CD4-positive, alpha-beta T cell (primary cell): ENCODE measurements at regions not wholly inside any gene's neighbourhood (a gene's known extent, or its start where the extent isn't known, plus 50 kb on each side); places are given as distances from the start of the nearest gene placed in this dataset.

Experiments
- ATAC-seq: fragments of 200-7000 bp; cut with Tn5 transposase; one replicate; pipeline ENCODE4 v1.10.0; 2022; ENCODE audit warnings: mild to moderate bottlenecking; ENCODE audit not compliant: poor library complexity
- CTCF ChIA-PET: fragments of 350-600 bp; sonication (Branson Sonifier 250); formaldehyde crosslinking; loops from one replicate; lab custom pipeline; 2021; ENCODE audit warnings: antibody characterized with exemption, inconsistent platforms; lab: Charles Lee
- POLR2A ChIA-PET: fragments of 350-600 bp; sonication (Branson Sonifier 250); formaldehyde crosslinking; loops from one replicate; lab custom pipeline; 2021; ENCODE audit warnings: antibody characterized with exemption, inconsistent platforms; lab: Charles Lee
- DNase-seq, 14 experiments: peaks; one replicate each; pipeline ENCODE4 v3.0.0-alpha.2; 2013 to 2020; ENCODE audit warnings: mixed read lengths in 2 of 14
- H3K27ac ChIP-seq, 2 donors: one replicate each; pipeline versions ENCODE4 v1.5.1 to v1.7.0; 2013; ENCODE audit warnings: low read length in 2 of 2, low read depth in 1 of 2, mild to moderate bottlenecking in 1 of 2
- H3K27me3 ChIP-seq, 2 experiments: 1 replicate in 1 of 2; 2 replicates in 1 of 2; pipeline versions ENCODE4 v1.6.1 to v1.7.0; 2013; ENCODE audit warnings: low read length in 2 of 2, control low read depth in 1 of 2, mild to moderate bottlenecking in 1 of 2, moderate library complexity in 1 of 2; ENCODE audit not compliant: insufficient read depth in 2 of 2, control insufficient read depth in 1 of 2
- H3K36me3 ChIP-seq: one replicate; pipeline ENCODE4 v1.6.1; 2013; ENCODE audit warnings: low read length, control low read depth; ENCODE audit not compliant: insufficient read depth
- H3K4me1 ChIP-seq: one replicate; pipeline ENCODE4 v1.6.1; 2013; ENCODE audit warnings: low read length, control low read depth; ENCODE audit not compliant: insufficient read depth
- H3K4me3 ChIP-seq: one replicate; pipeline ENCODE4 v1.5.1; 2013; ENCODE audit warnings: mild to moderate bottlenecking, low read length, moderate library complexity
- H3K9me3 ChIP-seq, 2 experiments: 1 replicate in 1 of 2; 2 replicates in 1 of 2; pipeline versions ENCODE4 v1.6.1 to v1.7.0; 2013; ENCODE audit warnings: low read length in 2 of 2, mild to moderate bottlenecking in 2 of 2, control low read depth in 1 of 2, moderate library complexity in 1 of 2; ENCODE audit not compliant: control insufficient read depth in 1 of 2, insufficient read depth in 1 of 2
- H3K27ac Mint-ChIP-seq: one replicate; pipeline ENCODE4 v1.8.0; 2020; ENCODE audit warnings: mixed read lengths
- H3K27me3 Mint-ChIP-seq: one replicate; pipeline ENCODE4 v1.8.0; 2021; ENCODE audit warnings: mixed read lengths
- H3K36me3 Mint-ChIP-seq: one replicate; pipeline ENCODE4 v1.8.0; 2021; ENCODE audit warnings: low read depth, mixed read lengths
- H3K4me1 Mint-ChIP-seq: one replicate; pipeline ENCODE4 v1.8.0; 2021; ENCODE audit warnings: low read depth, mixed read lengths
- H3K4me3 Mint-ChIP-seq: one replicate; pipeline ENCODE4 v1.8.0; 2020; ENCODE audit warnings: mild to moderate bottlenecking, mixed read lengths
- H3K9me3 Mint-ChIP-seq: one replicate; pipeline ENCODE4 v1.8.0; 2020; ENCODE audit warnings: mixed read lengths
- intact Hi-C, 2 experiments: fragments of 100-400 bp; cut with DNase I in 1 of 2; cut with micrococcal nuclease in 1 of 2; formaldehyde crosslinking; loops; one replicate each; pipeline versions ENCODE4 v1.15.1 to v1.9.0; 2023 to 2025; cut with DNase I, micrococcal nuclease
- TF ChIP-seq, protein P1 (sequence below): fragments of 200-600 bp; IDR thresholded peaks from one replicate; pipeline ENCODE4 v1.8.0; 2022; ENCODE audit warnings: antibody characterized with exemption, mild to moderate bottlenecking

DNA sequence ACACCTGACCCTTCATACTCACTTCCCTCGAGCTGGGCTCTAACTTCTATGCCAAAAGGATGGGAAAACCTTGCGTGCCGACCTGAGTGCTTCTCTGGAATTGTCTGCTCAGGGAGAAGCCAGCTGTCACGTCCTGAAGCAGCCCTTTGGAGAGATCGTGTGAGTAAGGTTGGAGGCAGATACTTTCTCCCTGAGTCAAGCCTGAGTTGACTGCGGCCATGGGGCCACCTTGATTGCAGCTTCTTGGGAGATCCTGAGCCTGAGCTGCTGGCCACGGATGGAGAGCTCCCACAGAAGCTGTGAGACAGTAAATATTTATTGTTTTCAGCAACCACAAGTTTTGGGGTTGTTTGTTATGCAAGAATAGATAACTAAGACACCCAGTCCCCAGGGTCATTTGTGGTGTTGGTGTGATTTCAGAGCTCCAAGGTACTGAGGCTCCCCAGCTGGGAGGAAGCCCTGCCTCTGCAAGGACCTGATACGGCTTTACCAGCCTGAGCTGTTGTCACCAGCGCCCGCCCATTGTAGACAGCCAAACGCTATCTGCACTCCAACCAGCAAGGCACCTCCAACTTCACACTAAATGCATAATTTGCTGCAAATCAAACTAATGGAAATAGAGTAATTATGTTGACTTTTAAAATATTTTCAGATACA lies 531.6 kb downstream of the PTPRU start:
- Mint-ChIP-seq H3K27me3 (peaks cover 46% of the 10 kb centered on the region), H3K9me3 (no peaks in the 10 kb centered on the region), H3K36me3 (no peaks in the 10 kb centered on the region), H3K27ac (no peak overlapping the region), H3K4me3 (no peak overlapping the region), H3K4me1 (no peaks in the 10 kb centered on the region)
- DNase-seq (peak in 1 of 14 experiments; percentile 2), ATAC-seq (no peak)
- H3K4me1 ChIP-seq, result no peaks in the 10 kb centered on the region
- TF ChIP-seq, protein P1, sequence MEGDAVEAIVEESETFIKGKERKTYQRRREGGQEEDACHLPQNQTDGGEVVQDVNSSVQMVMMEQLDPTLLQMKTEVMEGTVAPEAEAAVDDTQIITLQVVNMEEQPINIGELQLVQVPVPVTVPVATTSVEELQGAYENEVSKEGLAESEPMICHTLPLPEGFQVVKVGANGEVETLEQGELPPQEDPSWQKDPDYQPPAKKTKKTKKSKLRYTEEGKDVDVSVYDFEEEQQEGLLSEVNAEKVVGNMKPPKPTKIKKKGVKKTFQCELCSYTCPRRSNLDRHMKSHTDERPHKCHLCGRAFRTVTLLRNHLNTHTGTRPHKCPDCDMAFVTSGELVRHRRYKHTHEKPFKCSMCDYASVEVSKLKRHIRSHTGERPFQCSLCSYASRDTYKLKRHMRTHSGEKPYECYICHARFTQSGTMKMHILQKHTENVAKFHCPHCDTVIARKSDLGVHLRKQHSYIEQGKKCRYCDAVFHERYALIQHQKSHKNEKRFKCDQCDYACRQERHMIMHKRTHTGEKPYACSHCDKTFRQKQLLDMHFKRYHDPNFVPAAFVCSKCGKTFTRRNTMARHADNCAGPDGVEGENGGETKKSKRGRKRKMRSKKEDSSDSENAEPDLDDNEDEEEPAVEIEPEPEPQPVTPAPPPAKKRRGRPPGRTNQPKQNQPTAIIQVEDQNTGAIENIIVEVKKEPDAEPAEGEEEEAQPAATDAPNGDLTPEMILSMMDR, result no peak
- CTCF ChIA-PET, result no interaction called here
- no peaks in the 10 kb centered on the region for H3K36me3 ChIP-seq
- POLR2A ChIA-PET, result no interaction called here
- H3K9me3 ChIP-seq, result peaks cover 0 to 7% of the 10 kb centered on the region in 2 experiments
- no peak overlapping the region for H3K4me3 ChIP-seq
- peaks cover 0 to 11% of the 10 kb centered on the region in 2 experiments for H3K27me3 ChIP-seq
- H3K27ac ChIP-seq, result no peak overlapping the region
- intact Hi-C loops, result no loop called here

DNA sequence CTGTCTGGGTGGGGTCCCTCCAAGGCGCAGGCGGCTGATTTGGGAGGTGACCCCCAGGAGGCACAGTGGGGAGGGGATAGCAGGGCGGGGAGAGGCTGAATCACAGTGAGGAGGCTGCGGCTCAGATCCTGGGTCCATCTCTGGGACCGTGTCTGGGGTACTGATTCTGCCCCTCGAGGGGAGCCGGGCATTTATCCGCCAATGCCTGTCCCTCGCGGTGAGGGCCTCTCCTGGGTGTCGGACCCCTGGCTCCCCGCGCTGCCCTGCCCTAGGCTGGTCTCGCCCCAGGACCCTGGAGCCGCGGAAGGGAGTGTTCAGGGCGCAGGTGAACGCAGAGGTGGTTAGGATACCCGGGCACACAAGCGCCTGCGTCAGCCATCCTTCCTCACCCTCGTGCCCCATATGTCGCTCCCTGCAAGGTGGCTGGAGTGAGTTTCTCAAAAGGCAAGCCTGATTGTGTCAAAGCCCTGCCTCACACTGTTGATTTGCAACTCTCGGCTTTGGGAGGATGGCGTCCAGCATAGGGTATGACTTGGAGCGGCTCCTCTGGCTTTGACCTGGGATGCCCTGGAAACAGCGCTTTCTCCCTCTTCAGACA lies 530.9 kb downstream of the PTPRU start:
- POLR2A ChIA-PET, result no interaction called here
- Histone ChIP-seq H3K36me3 (no peaks in the 10 kb centered on the region), H3K4me1 (no peaks in the 10 kb centered on the region), H3K27ac (no peak overlapping the region), H3K27me3 (peaks cover 0 to 15% of the 10 kb centered on the region in 2 experiments), H3K4me3 (no peak overlapping the region), H3K9me3 (peaks cover 0 to 7% of the 10 kb centered on the region in 2 experiments)
- H3K36me3 Mint-ChIP-seq, result no peaks in the 10 kb centered on the region
- no peak for ATAC-seq
- no peaks in the 10 kb centered on the region for H3K4me1 Mint-ChIP-seq
- DNase-seq, result no peak
- intact Hi-C loops, result no loop called here
- TF ChIP-seq, protein P1, result no peak
- H3K9me3 Mint-ChIP-seq, result no peaks in the 10 kb centered on the region
- CTCF ChIA-PET, result no interaction called here
- H3K4me3 Mint-ChIP-seq, result no peak overlapping the region
- H3K27ac Mint-ChIP-seq, result no peak overlapping the region
- peaks cover 52% of the 10 kb centered on the region for H3K27me3 Mint-ChIP-seq

DNA sequence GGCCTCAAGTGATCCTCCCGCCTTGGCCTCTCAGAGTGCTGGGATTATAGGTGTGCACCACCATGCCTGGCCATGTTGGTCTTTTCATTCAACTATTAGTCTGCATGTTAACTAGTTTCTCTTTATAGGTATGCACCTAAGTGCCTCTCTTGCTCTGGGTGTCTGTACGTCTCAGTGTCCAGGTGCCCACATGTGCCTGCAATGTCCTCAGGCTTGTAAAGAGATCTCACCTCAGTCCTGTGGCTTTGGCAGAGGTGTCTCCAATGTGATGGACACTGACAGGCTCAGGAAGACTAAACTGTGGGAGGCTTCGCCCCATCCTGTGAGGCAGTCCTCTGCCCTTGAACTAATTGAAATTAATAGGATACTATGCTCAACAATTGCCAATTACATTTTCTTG lies 526.3 kb downstream of the PTPRU start:
- no peaks in the 10 kb centered on the region for H3K9me3 Mint-ChIP-seq
- DNase-seq (no peak), ATAC-seq (no peak)
- Histone ChIP-seq H3K27ac (no peak overlapping the region), H3K36me3 (no peaks in the 10 kb centered on the region), H3K27me3 (peaks cover 9 to 10% of the 10 kb centered on the region in 2 experiments), H3K4me3 (no peak overlapping the region), H3K9me3 (peaks cover 0 to 7% of the 10 kb centered on the region in 2 experiments), H3K4me1 (no peaks in the 10 kb centered on the region)
- peaks cover 57% of the 10 kb centered on the region for H3K27me3 Mint-ChIP-seq
- TF ChIP-seq, protein P1, result no peak
- intact Hi-C loops, result no loop called here
- ChIA-PET POLR2A (no interaction called here), CTCF (no interaction called here)
- no peak overlapping the region for H3K4me3 Mint-ChIP-seq
- no peaks in the 10 kb centered on the region for H3K36me3 Mint-ChIP-seq
- no peaks in the 10 kb centered on the region for H3K4me1 Mint-ChIP-seq
- H3K27ac Mint-ChIP-seq, result no peak overlapping the region
